Activated T-cell treated with anti-CD3 and anti-CD28 coated beads for 4 hours (primary cell): ENCODE measurements at regions not wholly inside any gene's neighbourhood (a gene's known extent, or its start where the extent isn't known, plus 50 kb on each side); places are given as distances from the start of the nearest gene placed in this dataset.

Source experiments
- DNase-seq: peaks from one replicate; pipeline ENCODE4 v3.0.0-alpha.2; 2020

DNA sequence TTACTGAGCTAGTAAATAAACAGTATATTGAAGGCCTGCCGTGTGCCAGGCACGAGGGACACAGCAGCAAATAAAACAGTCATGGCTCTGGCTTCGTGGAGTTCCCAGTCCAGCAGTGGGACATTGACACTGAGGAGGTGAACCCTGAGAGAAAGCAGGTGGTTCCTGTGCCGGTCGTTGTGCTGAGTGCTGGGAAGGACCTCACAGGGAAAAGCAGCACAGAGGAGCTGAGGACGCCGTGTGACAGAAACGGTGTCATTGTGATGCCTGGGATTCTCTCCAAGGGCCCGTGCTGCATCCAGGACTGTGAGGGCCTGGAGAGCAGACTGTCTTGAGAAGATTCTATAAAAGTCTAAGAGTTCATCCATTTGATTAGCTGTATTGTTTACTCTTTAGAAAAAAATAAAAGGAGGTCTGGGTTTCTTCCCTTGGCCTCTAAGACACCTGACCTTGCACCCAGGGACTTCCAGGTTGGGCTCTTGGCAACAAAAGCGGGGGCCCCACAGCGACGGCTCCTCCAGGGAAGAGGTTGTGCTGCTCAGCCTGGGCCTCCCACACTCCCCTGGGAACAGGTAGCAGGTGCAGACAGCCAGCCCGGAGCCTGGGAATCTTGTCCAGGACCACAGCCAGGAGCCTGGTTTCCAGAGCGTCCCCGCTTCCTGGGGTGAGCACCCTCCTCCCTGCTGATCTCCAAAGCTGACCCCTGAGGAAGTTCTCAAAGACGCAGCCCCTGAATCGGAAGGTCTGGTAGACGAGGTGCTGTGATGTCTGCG is 251.2 kb upstream of the PMEPA1 start:
- DNase-seq, result no peak

DNA sequence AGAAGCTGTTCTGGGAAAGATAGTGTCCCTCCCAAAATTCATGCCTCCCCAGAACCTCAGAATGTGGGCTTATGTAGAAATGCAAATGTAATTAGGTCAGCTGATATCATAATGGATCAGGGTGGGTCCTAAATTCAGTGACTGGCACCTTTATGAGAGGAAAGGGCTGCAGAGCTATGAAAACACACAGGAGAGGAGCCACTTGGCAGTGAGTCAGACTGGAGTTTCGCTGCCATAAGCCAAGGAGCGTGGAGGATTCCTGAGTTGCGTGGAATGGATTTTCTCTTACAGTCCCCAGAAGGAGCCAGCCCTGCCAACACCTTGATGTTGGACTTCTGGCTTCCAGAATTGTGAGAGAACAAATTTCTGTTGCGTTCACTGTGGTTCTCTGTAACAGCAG is 249.8 kb upstream of the PMEPA1 start:
- DNase-seq, result no peak

DNA sequence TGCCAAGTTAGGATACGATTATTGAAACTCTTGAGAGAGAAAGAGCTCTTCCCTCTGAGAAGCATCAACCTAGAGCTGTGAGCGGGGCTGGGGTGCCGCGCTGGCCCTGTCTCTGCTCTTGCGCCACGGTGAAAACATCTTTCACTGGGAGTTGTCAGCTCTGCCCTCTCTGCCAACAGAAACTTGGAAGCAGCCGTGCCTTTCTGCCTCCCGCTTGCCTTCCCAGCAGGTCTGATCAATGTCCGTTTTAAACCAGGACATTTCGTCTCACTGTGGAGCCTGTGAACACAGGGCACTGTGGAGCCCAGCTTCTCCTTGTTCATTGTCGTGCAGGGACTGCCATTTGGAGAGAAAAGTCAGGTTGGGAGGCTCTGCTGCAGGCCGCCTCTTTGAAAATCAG is 249.2 kb upstream of the PMEPA1 start:
- DNase-seq, result no peak

DNA sequence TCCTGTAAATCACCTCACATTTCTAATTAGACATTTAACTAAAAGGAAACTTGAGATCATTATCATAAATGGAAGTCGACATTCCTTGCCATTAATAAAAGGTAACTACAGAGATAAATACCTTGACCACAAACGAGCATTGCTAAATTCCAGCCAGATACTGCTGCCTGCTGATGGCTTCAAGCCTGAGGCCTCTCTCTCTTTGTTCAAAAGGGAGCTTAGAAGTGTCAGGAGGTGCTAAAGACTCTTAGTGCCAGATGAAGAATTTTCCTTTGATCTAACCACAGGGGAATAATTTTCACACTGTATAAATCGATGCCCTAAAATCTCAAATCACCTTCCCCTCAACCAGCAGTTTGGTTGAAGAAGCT is 248.2 kb upstream of the PMEPA1 start:
- no peak for DNase-seq

DNA sequence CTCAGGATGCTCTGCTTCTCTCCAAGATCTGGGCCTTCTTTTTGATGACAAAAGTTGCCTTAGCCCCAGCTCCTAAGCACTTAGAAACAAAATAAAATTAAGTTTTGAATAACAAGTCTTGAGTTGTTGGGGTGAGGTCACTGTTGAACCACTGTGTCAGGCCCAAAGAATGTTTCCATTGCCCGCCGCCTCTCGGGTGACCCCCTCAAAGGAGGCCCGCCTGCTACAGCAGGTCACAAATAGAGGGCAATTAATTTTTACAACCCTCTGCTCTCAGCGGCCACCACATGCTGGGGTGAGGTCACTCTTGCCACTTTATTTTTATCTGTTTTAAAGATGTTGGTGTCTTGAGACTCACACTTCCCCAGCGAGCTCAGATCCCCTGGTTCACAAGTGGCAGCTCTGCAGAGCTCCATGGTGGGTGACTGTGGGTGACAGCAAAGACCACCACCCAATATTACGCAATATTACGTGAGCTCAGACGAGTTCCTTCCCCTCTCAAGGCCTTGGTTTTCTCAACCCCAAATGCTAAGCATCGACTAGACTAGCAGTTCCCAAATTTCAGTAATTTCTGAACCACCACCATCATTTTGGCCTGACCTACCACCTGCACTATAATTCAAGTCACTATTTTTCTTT is 247.7 kb upstream of the PMEPA1 start:
- DNase-seq, result no peak

DNA sequence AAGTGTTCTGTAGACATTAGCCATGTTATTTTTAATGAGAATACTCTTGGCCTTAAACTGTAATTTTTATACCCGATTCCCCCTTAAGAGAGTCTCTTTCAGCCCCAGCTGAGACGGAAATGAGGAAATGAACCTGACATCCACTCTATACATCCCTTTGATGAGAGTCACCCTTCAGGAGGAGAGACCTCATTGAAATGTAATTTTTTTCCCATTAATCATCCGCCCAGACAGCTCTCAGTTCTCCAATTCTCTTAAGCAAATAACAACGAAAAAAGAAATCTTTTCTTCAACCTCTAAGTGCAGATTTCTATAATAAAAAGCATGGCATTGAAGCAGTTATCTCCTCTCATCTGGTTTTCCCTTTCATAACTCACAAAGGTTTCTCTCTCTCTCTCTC is 243.8 kb upstream of the PMEPA1 start:
- DNase-seq, result no peak

DNA sequence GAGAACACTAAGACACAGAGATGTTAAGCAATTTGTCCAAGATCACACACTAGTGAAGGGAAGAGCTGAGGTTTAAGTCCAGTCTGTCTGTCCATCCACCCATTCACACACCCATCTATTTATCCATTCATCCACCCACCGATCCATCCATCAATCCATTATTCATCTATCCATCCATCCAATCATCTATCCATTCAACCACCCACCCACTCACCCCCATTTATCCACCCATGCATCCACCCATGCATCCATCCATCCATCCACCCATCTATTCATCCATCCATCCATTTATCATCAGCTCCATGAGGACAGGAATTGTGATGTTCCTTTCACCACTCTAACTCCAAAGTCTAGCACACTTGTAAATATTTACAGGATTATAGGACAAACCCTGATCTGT is 242.3 kb upstream of the PMEPA1 start:
- DNase-seq, result no peak

DNA sequence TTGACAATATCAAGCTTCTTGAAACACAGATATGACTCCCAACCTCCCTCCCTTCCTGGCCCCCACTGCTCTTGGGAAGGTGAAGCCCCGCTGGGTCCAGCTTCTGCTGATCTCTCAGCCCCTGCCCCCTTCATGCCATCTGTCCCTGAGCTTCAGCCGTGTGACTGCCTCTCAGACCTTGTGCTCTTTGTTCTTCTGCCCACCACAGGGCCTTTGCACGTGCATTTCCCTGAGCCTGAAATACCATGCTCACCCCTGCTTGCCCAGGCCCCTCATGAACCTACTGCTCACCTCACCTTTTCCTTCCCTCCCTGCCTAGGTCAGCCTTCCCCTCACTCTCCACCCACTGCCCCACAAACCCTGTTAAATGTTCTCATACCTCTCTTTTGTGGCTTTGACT is 241.7 kb upstream of the PMEPA1 start:
- no peak for DNase-seq

DNA sequence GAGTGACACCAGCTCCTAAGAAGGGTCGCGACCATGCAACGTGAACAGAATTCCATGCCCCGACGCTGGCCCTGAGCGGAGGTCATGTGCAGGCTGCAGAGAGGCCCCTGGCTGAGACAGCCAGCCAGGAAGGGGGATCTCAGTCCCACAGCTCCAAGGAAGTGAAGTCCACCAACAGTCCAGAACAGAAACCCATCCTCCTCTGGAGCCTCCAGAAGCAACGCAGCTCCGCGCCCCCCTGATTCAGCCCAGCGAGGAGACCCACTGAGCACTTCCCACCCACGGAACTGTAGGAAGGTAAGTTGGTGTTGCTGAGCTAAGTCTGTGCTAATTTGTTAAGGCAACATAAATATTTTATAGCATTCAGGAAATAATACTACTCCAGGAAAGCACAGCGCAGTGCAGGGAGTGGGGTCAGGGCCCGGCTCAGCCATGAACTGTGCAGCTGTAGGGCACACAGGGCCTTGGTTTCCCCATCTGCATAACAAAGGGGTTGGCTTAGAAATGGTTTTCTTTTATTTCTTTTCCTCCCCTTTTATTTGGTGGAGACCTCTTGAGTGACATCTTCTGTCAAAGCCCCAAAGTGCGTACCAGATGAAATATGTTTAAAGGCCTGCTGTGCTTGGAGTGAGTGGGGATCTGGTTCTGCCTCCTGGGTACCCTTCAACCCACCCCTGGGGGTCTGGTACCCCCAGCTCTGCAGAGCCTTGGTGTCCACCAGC is 241.1 kb upstream of the PMEPA1 start:
- no peak for DNase-seq

DNA sequence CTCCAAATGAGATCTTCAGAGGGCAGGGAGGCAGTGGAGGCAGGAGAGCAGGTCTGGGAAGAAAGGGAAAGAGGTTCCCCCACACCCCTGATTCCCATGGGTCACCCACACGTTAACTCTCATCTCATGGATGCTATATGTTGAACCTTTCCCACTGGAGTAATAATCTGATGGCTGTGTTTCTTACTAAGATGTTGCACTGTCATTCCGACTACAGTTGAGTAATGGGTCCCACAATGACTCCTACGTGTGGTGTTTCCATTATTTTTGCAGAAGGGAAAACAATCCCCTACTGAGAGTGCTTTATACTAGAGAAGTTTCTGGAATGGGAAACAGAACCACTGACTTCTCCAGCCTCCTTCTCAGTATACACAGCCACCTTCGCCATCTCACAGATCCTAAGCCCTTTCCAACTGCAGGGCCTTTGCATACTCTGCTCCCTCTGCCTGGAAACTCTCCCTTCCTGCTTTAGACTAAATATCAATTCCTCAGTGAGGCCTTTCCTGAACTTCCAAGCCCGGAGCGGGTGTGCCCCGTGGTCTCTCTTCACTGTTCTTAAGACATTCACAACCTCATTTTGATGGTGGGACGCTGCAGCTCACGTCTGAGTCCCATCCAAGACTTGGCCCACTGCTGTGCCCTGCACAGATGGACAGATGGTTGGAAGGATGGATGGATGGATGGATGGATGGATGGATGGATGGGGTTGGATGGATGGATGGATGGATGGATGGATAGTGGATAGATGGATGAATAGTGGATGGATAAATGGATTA is 238.6 kb upstream of the PMEPA1 start:
- no peak for DNase-seq

DNA sequence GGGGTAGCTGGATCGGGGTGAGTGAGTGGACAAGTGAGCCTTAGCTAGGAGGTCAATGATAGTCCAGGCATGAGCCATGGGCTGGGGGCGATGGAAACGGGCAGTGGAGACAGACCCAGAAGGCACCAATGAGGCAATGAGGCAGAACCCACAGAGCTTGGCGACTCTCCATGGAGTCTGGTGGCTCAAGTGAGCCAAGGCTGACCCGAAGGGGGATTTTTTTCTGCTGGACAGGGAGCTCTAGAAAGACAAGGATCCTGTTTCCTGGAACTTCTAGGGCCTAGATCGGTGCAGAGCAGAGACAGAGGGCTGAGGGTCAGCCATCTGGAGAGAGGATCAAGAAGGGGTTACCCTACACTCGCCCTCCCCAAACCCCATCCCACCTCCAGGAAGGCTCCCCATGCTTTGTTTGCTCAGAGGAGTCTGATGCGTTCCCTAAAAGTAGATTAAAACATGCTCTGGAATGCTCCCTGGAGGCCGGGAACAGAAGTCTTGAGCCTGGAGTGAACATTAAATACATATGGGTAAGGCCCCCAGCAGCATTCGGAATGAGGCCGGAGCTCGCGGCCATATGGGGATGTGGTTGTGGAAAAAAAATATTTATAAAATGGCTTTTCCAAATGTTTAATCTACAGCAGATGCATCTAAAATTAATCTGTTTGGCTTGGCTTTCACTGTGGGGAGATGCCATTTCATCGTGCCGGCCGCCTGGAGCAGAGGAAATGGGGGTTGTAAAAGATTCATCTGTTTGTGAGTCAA is 237.8 kb upstream of the PMEPA1 start:
- no peak for DNase-seq

DNA sequence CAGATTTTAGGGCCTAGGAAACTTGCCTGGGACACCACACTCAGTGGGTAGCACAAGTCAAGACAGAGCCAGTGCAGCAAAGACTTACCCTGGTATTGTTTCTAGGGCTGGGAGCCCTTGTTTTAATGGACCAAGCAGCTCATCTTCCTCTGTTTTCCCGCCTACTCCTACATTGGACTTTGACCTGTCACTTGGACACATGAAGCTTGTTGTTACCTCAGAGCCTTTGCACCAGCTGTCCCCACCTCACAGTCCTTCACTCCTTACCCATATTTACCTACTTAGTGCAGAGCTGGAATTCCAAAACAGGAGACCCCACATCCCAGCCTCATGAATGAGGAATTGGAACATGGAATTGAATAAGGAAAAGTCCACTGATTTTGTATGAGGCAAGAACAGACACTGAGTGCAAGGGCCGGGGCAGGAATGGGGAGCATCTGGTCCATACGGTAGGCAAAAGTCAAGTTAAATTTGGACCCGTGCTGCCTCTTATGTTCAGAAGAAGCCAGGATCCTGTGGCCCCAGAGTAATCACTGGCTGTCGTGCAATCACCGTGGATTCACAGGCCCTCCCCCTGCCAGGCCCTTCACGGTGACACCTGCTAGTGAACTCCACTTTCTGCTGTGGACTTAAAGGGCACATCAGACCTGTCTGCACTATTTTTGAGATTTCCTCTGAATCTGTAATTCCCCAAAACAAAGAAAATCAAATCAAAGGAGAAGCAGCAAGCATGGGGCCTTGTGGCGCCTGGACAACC is 236.9 kb upstream of the PMEPA1 start:
- no peak for DNase-seq

DNA sequence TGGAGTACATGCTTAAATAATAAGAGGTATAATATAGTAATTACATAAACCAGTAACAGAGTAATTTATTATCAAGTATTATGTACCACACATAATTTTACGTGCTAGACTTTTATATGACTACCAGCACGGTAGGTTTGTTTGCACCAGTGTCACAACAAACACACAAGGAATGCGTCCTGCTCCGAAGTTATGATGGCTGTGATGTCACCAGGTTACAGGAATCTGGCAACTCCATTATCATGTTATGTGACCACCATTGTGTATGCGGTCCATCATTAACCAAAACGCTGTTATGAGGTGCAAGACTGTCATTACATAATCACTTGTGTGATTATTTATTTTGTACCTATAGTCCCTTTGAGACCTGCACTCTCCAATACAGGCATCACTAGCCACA is 235.2 kb upstream of the PMEPA1 start:
- DNase-seq, result no peak

DNA sequence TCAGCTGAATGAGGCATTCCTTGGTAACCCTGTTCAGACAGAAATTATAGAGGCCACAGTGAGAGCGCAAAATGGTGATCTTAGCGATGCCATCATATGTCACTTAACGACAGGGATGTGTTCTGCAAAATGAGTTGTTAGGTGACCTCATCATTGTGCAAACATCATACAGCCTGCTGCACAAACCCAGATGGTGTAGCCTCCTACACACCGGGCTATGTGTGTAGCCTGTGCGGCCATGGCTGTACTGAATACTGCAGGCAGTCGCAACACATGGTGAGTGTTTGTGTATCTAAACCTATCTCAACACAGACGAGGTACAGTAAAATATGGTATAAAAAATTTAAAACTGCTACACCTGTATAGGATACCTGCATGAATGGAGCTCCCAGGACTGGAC is 234.1 kb upstream of the PMEPA1 start:
- DNase-seq, result no peak

DNA sequence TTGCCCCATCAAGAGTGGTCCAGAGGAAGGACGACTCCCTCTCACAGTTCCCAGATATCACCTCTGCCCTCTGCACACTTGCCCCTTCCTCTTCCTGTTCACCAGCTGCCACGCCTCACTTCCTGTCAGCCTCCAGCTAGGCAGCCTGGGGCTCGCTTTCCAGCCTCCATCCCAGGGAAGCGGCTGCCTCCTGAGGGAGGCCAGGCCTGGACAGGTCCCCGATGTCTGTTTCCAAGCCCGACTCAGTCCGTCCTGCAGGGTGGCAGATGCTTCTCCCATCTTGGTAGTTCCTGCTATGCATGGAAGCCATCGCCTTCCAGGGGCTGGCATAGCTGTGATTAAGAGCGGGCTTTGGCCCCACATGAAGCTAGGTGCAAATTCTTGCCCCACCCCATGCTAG is 233.5 kb upstream of the PMEPA1 start:
- no peak for DNase-seq

DNA sequence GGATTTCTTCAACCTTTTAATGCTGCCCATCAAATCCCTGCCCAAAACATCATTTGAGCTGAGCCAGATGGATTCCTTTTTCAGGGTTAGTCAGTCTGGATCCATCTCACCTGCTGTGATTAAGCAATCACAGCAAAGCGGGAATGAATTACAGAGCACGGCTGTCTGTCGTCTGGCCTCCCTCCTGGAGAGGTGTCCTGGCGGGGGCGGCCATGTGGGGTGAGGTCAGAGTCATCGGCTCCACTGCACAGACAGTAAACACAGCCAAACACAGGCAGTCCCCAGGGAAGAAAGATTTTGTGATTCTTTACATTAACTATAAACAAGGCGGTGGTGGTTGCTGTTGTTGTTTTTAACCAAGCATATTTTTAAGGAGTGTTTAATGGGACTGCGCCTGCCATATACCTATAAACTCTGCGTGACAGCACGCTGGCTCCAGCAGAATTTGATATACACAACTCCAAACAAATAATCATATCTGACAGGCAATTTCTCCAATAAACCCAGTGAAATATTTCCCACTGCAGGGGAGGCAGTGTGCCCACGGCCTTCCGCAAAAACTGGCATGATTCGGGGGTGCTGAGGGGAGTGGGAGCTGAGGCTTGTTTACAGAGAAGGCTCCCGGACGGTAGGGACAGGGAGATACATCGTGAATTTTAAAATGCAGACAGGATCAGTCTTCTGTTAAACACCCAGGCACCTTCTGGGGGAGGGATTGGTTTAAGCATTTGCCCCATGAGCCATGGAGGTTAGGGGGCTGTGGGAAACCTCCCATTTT is 232.0 kb upstream of the PMEPA1 start:
- DNase-seq, result no peak

DNA sequence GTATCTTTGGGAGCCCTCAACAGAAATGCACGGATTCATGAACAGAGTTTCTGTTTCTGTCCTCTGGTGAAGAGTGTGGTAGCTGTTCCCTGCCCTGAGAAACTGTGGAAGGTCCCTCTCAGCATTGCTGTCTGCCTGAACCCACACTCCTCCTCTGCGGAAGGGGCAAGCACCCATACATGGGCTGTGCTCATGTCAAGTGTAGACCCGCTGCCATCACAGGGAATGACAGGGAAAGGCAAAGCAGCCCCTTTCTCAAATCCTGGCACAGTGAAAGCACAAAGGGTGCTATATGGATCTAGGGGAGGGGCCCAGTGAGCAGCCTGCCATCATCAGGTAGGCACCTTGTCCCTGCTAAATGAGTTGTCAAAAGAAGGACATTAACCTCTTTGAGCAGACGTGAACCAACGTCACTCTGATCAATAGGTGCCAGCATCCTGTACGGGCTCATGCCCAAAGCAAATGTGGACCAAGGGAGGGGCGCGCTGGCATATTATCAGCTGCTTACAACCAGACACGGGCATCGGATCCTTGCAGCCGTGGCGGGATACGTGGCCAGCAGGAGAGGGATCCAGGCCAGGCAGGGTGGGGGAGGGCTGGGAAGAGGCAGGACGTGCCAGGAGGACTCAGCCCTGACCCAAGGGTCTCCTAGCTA is 231.2 kb upstream of the PMEPA1 start:
- no peak for DNase-seq

DNA sequence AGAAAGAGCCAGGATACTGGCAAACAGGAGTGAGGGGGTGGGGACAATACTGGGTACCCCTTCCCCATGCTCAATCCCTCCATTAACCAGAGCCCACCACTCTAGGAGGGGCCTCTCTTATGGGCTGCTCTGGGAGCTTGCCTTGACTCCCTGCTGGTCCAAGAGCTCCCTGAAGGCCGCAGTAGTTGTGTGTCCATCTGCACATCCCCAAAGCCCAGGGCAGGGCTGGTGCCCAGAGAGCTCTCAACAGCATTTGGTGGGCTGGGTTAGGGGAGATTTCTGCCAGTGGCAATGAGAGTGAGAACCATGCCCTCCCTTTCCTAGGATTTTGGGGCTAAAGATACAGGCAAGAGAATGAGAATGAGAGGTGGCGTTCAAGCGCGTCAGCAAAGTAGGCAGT is 230.6 kb upstream of the PMEPA1 start:
- DNase-seq, result no peak

DNA sequence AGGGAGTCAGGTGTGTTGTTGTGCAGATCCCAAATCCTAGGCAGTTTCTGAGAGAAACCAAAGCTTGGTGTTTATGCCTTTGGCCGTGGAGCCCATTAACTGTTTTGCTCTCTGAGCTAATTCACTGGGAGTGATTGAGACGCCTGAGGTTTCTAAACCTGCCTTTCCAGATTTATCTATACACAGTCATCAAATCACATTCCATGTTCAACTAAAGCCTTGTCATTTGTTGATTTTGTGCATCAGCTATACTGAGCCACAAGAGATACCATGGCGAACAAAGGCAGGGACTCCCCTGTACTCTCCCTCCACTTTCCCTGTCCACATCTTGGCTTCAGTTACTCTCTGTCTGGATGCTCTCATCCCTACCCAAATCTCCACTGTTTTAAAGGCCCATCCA is 229.7 kb upstream of the PMEPA1 start:
- DNase-seq, result no peak
